ENCODE measurements at regions not wholly inside any gene's neighbourhood (a gene's known extent, or its start where the extent isn't known, plus 50 kb on each side); places are given as distances from the start of the nearest gene placed in this dataset.

DNA sequence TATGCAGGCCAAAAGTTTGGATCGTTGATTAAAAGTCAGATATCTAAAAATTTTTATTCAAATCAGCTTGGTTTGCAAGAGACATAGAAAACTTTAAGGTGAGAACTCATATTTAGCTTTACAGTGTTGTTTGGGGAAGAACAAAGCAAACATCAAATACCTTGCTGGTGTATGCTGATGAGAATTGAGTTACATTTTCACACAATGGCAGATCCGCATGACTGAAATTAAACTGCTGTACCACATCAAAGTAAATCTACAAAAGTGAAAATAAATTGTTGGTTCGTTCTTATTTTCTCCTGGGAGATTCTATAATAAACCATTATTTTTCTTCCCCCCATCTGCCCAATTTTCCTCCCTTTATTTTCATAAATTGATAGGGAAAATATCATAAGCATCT is 198.2 kb upstream of the PCSK5 start:
- no peak for DNase-seq

DNA sequence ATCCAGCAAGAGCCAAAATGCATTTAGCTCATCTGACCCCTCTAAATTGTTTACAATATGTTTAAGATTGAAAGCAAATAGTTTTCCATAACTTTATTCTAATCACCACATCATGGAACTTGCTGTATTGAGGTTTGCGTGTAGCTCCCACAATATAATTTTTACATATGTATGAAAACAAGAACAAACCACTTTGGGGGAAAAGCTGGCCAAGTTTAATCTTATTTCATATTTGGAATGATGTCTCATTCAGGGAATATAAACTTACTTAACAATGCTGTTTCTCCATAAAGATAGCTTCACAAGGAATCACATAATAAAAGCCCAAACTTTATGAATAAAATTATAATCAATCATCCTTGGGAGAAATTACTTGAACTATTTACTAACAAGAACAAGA is 194.6 kb upstream of the PCSK5 start:
- no peak for DNase-seq

DNA sequence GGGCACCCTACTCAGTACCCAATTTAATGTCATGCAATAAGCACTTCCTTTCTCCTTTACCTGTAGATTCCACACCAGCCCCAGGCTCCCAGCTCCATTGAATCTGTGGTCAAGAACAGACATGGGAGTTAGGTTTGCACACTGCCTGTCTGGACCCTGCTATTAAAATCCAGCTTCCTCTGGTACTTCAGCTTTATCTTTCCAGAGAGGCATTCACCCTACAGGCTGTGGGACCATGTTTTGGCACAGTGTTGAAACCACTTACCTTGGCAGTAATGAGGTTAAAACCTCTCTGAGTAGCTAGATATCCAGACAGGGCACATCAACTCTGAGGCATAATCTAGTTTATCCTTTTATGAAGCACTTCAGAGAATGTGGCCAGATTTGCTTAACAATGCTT is 191.5 kb upstream of the PCSK5 start:
- no peak for DNase-seq

DNA sequence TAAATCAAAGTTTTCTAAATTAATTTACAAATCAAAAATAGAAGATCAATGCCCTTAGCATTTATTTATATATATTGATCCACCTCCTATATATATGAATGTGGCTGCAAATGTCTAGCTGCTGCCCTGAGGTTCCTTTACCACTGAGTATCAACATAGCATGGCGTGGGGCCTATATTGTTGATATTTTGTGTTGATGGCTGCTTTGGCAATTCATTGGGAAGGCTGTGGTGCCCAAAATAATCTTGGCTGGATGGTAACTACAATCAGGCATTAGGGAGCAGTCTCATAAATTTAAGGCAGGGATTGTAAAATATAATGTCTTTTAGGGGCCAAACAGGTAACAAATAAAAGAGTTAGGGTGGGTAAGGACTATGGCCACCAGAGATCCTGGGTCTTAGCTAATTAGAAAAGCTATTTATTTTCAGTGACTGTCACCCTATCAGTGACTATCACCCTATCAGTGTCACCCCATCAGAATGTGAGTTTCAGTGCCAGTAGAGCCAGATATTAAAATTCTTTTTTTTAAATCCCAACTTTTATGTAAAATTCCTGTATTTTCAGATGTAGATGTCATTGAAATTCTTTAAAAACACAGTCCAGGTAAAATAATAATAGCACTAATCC is 190.7 kb upstream of the PCSK5 start:
- DNase-seq: no peak

DNA sequence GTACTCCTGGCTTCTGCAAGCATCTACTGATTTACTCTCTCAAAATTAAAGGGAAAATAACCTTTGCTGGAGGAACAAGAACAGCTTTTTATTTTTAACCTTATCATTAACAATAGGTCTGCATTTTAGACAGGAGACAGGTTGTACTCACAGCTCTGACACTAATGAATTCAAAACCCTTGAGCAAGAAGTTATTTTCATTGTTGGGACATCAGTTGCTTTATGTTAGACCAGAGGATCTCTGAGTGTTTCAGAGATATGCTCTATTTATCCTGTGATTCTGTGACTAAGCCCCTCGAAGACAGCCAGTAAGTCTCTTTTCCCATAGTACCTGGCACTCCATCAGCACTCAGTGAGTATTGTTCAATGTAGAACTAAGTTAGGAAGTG is 190.2 kb upstream of the PCSK5 start:
- DNase-seq: no peak

DNA sequence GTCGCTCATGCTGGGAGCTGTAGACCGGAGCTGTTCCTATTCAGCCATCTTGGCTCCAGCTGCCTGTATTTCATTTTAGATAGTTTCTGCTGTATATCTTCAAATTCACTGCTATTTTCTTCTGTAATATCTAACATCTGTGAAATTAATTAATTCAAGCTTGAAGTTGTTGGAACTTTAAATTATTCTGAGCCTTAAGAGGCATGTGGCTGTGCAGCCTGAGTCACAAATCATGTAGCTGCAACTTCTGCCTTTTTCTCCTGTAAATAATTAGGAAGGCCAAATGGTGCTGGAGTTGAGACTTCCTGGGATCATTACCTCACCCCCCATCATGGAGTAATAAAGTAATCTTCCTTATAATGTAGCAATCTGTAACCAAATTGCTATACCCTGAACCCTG is 183.3 kb upstream of the PCSK5 start:
- no peak for DNase-seq

DNA sequence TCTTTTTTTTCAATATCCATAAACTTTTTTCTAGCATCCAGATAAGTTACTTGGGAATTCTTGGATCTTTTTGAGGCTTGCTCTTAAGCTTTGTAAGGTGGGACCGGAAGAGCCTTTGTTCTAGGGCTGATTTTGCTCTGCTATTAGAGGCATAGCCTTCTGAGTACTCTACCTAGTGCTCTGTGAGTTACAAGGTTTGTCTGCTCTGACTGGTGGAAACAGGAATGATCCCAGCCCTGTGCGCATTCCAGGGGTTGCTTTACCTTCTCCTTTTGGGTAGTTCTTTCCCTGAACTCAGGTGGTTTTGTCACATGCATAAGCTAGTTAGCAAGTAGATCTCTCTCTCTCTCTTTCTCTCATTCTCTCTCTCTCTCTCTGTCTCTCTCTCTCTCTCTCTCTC is 180.8 kb upstream of the PCSK5 start:
- no peak for DNase-seq

DNA sequence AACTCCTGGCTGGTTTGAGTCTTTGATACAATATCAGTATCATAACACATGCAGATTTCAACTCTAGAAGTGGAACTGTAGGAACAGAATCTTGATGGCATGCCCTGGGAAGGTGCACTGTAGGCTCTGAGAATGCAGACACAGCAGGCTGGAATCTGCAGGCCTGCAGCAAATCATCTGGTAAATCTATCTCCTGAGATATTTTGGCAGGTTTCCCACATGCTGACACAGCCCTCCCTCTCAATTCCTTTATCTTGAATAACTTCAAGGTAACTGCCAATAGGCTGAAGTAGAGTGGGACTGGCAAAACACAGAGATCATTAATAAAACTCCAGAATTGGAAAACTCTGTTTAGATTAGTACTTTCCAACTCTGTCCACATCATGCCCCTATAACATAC is 177.8 kb upstream of the PCSK5 start:
- no peak for DNase-seq

DNA sequence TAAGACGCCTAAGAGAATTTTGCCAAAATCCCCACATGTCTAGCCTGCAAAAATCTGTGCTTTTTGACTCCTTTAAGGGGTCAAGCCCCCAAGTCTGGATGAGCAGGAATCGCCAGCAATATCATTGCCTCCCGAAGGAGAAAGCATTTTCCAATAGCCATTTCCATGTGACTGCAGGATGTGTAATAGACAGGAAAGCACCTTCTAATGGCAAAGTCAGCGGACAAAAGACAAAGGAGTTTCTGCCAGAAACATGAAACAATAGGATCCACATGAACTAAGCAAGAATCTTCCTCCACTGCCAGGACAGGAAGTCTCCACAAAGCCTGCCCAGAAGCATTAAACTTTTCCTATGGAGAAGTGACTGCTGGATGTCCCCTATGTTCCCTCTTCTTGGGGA is 177.1 kb upstream of the PCSK5 start:
- DNase-seq: no peak

DNA sequence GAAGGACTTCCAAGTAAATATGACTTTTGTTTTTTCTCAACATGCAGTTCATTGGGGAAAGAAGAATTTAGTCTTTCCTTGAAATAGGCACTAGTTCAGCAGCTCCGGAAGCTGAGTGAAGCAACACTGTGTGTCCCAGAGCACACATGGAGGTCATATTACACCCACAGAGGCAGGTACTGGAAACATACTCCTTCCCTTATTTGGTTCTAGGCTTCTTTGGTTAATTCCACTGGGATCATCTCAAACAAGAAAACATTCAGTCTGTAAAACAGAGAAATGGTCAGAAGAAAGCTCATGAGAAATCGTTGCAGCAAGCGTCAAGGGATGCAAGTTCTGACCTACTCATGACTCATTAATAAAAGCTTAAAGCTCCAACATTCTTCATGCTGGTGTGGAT is 175.1 kb upstream of the PCSK5 start:
- no peak for DNase-seq

DNA sequence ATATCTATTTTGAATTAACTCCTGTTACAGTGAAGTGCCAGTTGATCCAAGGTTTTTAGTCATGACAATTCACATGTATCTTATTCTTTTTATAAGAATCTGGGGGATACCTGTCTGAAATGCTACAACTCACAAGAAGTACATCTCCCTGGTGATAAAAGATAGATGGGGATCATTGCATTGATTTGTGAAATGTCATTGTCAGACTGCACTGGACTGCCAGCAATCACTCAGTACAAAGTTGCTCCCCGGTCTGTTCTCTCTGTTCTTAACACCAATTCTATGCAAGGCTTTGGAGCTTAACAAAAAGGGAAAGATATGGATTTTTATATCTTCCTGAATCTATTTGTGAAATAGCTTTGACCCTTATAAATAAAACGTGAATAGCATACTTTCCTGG is 171.8 kb upstream of the PCSK5 start:
- no peak for DNase-seq

DNA sequence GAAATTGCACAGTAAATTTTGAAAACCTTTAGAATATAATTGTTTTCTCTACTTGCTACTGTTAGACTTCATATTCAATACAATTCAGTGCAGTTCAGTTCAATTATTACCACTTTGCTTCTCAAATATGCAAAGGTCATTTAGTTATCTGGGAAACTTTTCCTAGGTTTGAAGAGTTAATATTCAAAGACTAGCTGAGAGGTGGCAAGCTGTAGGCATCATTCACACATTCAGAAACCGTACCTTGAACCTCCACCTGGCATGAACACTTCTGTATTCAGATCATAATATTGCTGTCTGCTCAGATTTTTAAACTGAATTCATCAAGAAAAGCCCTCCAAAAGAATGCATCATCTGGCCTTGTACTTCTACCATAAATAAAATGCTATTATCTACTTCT is 162.1 kb upstream of the PCSK5 start:
- DNase-seq: no peak

DNA sequence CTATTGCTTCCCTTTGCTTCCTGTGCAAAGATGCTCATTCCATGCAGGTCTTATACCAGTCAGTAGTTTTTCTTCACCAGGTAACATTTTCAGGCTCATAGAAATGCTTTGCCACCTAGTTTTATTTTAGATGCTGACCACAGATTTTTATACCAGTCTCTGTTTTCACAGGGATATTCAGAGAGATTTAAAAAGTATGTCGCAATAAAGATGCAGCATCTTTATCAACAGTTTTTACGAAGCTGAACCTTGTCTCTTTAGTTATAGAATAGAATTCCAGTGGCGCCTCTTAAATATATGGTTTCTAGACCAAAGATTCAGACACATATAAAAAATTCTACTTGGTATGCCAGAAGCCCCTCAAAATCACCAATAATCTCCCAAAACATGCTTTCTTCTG is 155.7 kb upstream of the PCSK5 start:
- DNase-seq: no peak

DNA sequence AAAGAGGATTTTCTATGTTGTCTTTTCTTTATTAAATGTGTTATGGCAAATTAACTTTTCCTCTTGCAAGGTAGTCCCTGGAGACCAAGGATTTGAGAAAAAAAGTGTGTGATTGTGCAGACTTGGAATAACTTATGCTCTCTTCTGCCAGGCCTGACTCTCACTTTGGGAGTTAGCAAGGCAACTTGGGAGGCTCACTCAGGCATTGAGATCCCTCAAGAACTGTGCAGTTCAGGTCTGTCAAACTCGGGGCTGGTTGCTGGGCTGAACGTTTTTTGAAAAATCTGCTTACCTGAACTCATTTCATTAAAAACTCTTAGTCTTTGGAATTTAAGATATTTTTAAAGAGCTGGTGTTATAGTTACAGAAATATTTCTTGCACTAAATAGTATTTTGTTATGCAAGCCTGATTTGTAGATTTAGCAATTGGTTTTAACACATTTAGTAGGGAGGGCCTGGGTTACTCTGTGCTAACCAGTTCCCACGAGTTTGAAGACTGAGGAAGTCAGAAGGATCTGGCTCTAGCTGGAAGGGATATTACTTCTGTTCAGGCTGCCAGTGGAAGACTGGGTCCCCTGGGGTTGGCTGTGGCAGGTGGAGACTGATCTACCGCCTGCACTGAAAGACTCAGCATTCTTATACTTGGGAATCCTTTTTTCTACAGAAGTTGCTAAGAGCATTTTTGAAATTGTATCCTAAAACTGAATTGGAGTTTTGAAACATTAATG is 150.4 kb upstream of the PCSK5 start:
- DNase-seq: no peak

DNA sequence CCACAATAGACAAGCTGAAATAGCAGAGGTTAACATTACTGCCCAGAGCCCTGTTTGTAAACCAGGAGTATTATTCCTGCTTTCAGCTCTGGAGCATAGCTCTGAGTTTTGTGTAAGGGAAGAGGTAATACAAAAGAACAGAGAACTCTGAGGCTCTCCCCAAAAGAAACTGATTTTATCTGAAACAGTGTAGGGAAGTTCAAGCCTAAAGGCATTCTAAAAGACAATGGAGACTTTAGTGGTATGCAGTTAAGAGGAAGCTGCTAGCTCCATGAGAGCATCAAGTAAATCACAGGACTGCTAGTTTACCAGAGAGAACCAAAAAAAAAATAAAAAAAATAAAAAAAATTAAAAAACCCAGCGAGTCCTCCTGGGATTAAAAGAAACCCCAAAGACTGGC is 146.6 kb upstream of the PCSK5 start:
- DNase-seq: no peak

DNA sequence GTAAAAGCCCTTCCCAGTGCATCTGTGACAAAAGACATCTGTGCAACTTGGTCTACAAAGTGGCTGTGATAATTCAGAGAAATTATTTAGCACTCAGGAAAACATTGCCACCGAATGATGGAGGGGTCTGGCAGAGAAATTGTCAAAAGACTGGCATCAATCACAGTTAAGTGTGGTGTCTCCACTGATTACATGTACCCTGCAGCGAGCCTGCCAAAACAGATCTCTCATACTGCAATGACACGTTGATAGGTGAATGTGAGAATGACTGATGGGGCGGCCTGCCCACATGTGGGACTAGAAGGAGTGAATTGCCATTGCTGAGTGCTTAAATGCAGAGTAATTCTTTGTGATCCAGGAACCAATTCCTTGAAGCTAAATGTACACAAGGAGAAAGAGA is 136.4 kb upstream of the PCSK5 start:
- DNase-seq: no peak

DNA sequence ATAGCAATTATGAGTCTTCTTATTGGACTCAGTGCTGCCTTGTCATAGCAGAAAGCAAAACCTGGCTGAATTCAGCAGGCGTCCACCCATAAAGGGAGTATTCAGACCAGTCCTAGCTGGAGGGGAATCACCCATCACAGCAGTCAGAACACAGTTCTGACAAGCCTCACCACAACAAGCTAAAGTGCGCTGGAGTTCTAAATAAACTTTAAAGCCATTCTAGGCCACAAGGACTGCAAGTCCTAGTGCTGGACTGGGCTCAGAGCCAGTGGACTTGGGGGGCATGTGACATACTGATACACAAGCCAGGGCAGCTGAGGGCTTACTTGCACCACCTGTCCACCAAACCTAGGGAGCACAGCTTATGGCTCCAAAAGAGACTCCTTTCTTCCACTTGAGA is 115.3 kb upstream of the PCSK5 start:
- no peak for DNase-seq

DNA sequence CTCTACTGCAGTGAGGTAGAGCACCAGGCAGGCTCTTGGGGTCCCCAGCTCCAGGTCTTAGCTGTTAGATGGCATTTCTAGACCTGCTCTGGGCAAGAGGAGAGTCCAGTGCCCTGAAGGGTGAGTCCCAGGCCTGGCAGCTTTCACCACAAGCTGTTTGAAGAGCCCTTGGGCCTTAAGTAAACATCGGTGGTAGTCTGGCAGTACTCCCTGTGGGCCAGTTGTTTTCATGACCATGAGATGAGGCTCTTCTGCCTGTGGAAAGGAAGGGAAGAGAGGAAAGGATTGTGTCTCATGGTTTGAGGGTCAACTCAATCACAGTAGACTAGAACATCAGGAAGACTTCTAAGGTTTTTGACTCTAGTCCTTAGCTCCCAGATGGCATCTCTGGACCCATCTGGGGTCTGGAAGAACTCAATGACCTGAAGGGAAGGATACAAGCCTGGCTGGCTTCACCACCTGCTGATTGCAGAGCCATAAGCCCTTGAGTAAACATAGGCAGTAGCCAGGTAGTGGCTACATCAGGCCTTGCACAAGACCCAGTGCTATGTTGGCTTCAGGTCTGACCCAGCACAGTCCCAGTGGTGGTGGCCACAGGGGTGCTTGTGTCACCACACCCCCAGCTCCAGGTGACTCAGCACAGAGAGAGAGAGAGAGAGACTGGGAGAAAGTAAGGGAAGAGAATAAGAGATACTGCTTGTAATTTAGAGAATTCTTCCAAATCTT is 114.3 kb upstream of the PCSK5 start:
- DNase-seq: no peak

DNA sequence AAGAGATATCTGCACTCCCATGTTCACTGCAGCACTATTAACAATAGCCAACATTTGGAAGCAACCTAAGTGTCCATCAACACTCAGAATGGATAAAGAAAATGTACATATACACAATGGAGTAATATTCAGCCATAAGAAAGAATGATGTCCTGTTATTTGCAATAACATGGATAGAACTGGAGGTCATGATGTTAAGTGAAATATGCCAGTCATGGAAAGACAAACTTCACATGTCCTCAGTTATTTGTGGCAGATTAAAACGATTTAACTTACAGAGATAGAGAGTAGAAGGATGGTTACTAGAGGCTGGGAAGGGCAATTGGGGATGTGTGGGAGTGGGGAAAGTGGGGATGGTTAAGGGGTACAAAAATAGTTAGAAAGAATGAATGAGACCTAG is 110.3 kb upstream of the PCSK5 start:
- no peak for DNase-seq

DNA sequence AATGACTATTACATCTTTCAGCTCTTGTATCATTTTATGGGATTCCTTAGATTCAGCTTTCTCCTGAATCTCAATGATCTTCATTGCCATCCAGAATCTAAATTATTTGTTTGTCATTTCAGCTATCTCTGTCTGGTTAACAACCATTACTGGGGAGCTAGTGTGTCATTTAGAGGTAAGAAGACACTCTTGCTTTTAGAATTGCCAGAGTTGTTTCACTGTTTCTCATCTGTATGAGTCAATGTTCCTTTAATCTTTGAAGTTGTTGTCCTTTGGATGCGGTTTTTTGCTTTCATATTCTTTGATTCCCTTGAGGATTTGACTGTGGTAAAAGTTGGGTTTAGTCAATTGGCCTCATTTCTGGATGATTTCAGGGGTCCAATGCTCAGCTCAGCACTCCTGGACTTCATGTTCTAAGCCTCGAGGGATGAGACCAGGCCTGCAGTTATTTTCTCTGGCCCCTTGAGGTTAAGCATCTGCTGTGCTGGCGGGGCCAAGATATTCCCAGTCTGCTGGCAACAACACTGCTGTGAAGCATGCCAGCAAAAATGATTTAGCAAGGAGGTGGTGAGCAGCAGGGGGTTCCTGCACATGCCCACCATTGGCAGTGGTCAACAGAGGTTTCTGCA is 102.4 kb upstream of the PCSK5 start:
- DNase-seq: no peak

DNA sequence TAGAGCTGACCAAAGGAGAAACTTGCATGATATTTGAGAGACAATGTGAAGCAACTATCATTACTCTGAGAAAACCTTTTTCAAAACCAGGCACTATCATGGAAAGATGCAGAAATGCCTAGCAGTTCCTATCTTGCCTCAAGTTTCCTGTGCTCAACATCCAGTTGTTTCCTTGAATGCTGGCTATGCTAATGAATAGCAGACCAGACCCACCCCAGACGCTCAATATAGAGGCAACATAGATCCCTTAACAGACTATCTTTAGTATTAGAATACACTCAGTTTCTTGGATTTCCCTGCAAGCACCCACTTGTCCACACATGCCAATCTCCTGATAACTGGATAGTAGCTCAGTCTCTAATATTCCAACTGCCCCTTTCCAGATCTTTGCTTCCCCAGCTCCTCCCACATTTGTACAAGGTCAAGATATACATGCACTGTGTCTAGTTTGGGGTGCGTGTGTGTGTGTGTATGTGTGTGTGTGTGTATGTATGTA is 93.3 kb upstream of the PCSK5 start:
- DNase-seq: no peak

DNA sequence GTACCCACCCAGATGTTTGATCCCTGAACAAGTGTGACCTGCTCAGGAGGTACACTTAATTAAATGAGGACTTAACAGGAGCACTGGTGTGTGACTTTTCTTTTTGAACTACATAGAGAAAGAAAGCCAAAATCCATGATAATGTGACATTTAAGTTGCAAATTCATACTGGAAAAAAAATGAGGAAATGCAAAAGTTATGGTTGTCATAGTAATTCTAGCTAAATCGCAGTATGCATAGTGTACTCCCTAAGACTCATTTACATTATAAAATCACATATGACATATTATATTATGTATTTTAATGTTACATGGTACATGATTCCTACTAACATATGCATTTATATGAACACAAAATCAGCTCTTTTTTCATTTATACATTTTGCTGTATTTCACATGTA is 92.0 kb upstream of the PCSK5 start:
- no peak for DNase-seq

DNA sequence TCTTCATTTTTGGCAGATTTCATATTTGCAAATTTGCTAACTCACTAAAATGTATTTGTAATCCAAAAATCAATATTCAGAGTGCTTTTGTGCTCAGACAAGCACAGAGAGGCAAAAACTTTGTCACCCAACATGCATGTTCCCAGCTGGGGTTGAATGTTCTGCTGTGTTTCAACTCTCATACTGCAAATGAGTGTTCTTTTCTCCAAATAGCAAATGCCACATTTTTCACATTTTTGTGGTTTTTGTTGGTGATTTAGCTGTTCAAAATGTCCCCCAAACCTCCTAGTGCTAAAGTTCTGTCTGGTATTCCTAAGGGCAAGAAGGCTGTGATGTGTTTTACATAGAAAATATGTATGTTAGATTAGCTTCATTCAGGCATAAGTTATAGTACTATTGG is 87.3 kb upstream of the PCSK5 start:
- no peak for DNase-seq

DNA sequence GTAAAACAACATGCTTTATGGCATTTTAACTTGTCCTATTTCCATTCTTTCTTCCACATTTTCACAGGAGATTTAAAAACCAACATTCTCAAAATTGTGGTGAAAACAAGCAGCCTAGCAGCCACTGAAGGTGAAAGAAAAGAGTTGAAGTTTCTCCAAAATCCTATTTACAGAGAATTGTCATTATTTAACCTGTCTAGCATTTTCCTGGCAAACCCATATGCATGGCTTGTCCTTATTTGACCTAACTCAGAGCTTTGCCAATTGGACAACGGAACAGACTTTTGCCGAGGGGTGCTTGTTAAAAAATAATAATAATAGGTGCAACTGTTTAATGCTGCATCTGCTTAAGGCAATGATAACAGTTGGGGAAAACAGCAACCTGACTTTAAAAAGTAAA is 80.4 kb upstream of the PCSK5 start:
- no peak for DNase-seq
